Fibroblast of villous mesenchyme (primary cell): ENCODE measurements at regions not wholly inside any gene's neighbourhood (a gene's known extent, or its start where the extent isn't known, plus 50 kb on each side); places are given as distances from the start of the nearest gene placed in this dataset.

Experiments used
- DNase-seq: peaks from one replicate; pipeline ENCODE4 v3.0.0-alpha.2; 2010; ENCODE audit warnings: low read depth
- H3K4me3 ChIP-seq: 2 replicates; pipeline ENCODE4 v1.5.1; 2011; ENCODE audit warnings: low read depth, mild to moderate bottlenecking, low read length
- TF ChIP-seq, protein P1 (sequence below): IDR thresholded peaks from 2 replicates; pipeline ENCODE4 v1.5.1; 2012; ENCODE audit warnings: low read depth, mild to moderate bottlenecking, low read length; ENCODE audit not compliant: insufficient read depth

DNA sequence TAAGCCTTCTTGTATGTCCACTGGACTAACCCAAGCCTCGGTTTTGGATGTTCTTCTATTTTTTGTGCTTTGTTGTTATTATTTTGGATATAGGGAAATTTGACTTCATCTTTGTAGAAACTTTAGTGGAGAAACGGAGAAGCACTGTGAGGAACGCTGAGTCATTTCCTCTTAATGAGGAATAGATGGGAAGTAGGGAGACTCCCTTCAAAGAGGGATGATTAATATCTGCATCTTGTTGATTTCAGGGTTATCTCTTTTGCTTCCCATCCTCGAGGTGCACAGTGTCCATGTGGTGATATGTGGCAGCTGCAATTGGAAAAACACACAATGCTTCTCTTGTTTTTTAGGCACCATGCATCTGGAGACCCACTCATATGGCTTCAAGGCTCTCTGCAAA, 1147.9 kb downstream of the NLGN4X start:
- DNase-seq: no peak
- TF ChIP-seq, protein P1, sequence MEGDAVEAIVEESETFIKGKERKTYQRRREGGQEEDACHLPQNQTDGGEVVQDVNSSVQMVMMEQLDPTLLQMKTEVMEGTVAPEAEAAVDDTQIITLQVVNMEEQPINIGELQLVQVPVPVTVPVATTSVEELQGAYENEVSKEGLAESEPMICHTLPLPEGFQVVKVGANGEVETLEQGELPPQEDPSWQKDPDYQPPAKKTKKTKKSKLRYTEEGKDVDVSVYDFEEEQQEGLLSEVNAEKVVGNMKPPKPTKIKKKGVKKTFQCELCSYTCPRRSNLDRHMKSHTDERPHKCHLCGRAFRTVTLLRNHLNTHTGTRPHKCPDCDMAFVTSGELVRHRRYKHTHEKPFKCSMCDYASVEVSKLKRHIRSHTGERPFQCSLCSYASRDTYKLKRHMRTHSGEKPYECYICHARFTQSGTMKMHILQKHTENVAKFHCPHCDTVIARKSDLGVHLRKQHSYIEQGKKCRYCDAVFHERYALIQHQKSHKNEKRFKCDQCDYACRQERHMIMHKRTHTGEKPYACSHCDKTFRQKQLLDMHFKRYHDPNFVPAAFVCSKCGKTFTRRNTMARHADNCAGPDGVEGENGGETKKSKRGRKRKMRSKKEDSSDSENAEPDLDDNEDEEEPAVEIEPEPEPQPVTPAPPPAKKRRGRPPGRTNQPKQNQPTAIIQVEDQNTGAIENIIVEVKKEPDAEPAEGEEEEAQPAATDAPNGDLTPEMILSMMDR: no peak
- no peak overlapping the region for H3K4me3 ChIP-seq

DNA sequence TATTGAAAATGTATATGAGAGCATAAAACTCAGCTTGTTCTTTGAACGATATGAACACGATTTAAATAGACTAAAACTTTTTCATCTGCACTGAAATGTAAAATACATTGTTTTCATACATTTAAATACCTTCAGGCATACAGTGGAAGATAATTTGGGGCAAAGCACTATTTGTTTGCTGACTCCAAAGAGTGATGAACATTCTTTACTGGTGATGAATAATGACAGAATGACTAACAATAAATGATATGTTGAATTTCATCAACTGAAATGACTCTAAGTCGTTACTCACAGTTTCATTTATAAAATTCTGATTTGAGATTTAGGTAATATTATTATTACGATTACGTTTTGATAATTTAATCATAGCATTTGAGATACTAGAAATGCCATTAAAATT, 1160.1 kb downstream of the NLGN4X start:
- H3K4me3 ChIP-seq: no peak overlapping the region
- TF ChIP-seq, protein P1: no peak
- DNase-seq: no peak

DNA sequence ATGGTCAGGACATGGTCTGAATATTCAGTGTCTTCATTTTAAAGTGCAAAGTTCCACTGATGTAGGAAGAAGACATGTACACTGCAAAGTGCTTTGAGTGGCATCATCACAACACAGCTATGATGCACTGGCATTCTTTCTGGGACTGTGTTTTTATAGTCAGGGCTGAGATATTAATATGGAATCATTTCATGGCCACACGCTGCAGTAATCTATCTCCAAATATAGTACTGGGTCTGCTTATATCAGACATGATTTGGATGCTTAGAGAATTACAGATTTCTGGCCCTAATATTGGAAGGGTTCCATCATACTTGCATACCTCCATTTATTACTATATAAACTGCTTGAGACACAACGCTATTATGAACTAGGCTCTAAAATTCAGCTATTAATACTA, 1170.9 kb downstream of the NLGN4X start:
- DNase-seq: no peak
- TF ChIP-seq, protein P1: no peak
- H3K4me3 ChIP-seq: no peak overlapping the region

DNA sequence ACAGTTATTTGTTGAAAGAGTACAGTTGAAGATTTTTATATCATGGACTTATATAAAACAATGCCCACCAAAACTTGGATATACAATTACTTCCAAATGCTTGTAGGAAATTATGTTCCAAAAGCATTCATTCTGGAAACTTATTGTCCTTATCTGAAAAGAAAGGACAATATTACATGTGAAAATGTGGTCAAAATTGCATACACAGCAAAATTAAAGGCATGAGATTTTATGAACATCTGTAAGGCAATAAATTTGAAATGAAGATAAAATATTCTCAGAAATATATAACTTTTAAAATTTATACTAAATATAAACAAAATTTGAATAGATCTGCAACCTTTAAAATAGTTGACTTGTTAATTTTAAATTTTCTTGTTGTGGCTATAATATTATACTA, 1173.8 kb downstream of the NLGN4X start:
- no peak for DNase-seq
- TF ChIP-seq, protein P1: no peak
- no peak overlapping the region for H3K4me3 ChIP-seq

DNA sequence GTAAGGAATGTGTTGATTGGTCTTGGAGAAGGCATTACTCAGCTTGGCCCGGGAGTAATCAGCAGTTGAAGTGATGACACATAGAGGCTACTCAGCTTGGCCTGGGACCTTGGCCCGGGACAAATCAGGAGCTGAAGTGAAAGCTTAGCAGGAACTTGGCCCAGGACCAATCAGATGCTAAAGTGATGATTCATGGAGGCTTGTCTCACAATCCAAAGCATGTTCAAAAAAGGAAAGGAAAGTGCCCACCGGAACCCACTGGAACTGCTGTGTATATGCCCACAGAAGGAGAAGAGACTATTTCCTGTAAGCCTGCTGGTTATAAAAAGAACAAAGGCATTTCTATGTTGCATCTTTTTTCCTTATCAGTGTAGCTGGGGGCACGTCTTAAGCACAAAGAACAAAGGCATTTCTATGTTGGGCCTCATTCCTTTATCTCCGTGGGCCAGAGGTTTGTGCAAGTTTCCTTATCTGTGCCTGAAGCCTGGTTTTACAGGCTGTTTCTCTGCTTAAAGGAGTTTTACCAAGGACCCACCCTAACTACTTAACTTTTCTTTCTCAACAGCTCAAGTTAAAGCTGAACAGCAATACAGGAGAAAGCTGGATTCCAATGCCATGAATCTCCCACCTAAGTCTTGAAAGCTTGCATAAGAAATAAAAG, 1176.7 kb downstream of the NLGN4X start:
- TF ChIP-seq, protein P1: no peak
- peak; percentile 55 for DNase-seq
- no peak overlapping the region for H3K4me3 ChIP-seq

DNA sequence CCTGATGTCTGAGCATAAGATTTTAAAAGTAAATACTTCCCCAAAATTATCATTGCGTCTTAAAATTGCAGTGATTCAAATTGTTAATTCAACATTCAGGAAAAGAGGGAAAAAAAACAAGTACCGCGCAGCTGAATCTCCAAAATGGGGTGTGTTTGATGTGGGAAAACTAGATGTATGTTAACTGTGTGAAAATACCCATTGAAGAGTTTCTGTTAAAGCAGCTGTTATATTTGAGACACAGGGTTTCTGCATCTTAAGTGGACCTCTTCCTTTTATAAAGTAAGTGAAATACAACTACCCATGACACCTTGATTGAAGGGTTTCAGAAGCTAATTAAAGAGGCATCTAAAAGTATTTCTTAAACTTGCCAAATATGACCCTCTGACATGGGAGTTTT, 1186.1 kb downstream of the NLGN4X start:
- H3K4me3 ChIP-seq: no peak overlapping the region
- TF ChIP-seq, protein P1: no peak
- DNase-seq: no peak

DNA sequence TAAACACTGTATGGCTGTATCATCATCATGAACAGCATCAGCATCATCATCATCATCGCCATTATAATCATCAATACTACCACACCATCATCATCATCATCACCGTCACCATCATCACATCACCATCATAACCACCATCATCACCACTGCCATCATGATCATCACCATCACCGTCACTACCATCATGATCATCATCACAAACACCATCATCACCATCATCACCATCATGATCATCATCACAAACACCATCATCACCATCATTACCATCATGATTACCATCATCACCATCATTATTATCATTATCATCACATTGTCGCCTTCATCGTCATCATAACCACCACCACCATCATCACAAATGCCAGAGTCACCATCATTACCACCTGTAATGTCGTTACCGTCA, 1196.9 kb downstream of the NLGN4X start:
- no peak for DNase-seq
- TF ChIP-seq, protein P1: no peak
- no peak overlapping the region for H3K4me3 ChIP-seq
